Fibroblast of lung (primary cell): ENCODE measurements at regions not wholly inside any gene's neighbourhood (a gene's known extent, or its start where the extent isn't known, plus 50 kb on each side); places are given as distances from the start of the nearest gene placed in this dataset.

ENCODE experiments used
- EZH2 ChIP-seq: IDR thresholded peaks from 2 replicates; pipeline ENCODE4 v1.5.1; 2012; ENCODE audit warnings: low read length, control low read depth, mild to moderate bottlenecking; ENCODE audit errors: missing control alignments
- TF ChIP-seq, protein P1 (sequence below), 2 donors: IDR thresholded peaks in 1 of 2; conservative IDR thresholded peaks in 1 of 2; 1 replicate in 1 of 2; 2 replicates in 1 of 2; pipeline ENCODE4 v1.5.1; 2011 to 2012; ENCODE audit warnings: low read length in 2 of 2, control low read depth in 1 of 2, inconsistent platforms in 1 of 2, low read depth in 1 of 2, mild to moderate bottlenecking in 1 of 2

DNA sequence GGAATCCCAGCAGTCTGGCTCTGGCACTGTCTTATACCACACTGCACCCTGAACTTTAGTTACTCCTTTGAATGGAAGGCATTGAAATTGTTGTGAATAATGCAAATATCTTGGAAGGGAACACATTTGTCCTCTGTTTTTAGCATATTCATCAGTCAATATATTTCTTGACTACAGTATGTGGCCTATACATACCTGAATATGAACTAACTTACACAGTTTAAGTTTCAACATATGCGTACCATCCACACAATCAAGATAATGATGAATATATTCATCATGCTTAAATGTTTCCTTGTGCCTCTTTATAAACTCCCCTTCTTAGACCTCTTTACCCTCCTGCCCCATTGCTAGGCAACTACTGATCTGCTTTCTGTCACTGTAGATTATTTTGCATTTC lies 145.7 kb upstream of the ESX1 start:
- TF ChIP-seq, protein P1, sequence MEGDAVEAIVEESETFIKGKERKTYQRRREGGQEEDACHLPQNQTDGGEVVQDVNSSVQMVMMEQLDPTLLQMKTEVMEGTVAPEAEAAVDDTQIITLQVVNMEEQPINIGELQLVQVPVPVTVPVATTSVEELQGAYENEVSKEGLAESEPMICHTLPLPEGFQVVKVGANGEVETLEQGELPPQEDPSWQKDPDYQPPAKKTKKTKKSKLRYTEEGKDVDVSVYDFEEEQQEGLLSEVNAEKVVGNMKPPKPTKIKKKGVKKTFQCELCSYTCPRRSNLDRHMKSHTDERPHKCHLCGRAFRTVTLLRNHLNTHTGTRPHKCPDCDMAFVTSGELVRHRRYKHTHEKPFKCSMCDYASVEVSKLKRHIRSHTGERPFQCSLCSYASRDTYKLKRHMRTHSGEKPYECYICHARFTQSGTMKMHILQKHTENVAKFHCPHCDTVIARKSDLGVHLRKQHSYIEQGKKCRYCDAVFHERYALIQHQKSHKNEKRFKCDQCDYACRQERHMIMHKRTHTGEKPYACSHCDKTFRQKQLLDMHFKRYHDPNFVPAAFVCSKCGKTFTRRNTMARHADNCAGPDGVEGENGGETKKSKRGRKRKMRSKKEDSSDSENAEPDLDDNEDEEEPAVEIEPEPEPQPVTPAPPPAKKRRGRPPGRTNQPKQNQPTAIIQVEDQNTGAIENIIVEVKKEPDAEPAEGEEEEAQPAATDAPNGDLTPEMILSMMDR (conservative IDR thresholded peaks at IDR 0.05 in 1 of 2, IDR thresholded peaks at IDR 0.05 in 1 of 2; ENCODE audit: low read depth in 1 of 2, low read length in 2 of 2): no peak
- no peak for TF ChIP-seq EZH2
